PC-3 (cell line): ENCODE measurements at regions not wholly inside any gene's neighbourhood (a gene's known extent, or its start where the extent isn't known, plus 50 kb on each side); places are given as distances from the start of the nearest gene placed in this dataset.

Experiments used
- ATAC-seq: fragments of 200-7000 bp; cut with Tn5 transposase; 2 replicates; pipeline ENCODE4 v1.9.1; 2020; ENCODE audit warnings: mild to moderate bottlenecking, moderate library complexity
- BruUV-seq: library from RNA; stranded (reverse); fragments of 400-500 nt; replicated peaks from 2 replicates; lab custom pipeline; 2021; lab: Mats Ljungman, UMichigan
- CTCF ChIA-PET: fragments of 300-600 bp; sonication (Branson Sonifier 250); formaldehyde crosslinking; loops from one replicate; lab custom pipeline; 2022; ENCODE audit warnings: antibody characterized with exemption; lab: Charles Lee
- POLR2A ChIA-PET: fragments of 300-600 bp; sonication (Branson Sonifier 250); formaldehyde crosslinking; loops from one replicate; lab custom pipeline; 2022; ENCODE audit warnings: antibody characterized with exemption; ENCODE audit not compliant: unreplicated experiment; lab: Charles Lee
- DNase-seq: peaks from one replicate; pipeline ENCODE4 v3.0.0-alpha.2; 2015
- H2AFZ ChIP-seq: fragments of 300-600 bp; sonication (generic); 2 replicates; pipeline ENCODE4 v1.6.0; 2016; ENCODE audit warnings: antibody characterized with exemption, low read length
- H3F3A ChIP-seq: fragments of 300-600 bp; sonication (generic); one replicate; pipeline ENCODE4 v1.6.0; 2017; ENCODE audit warnings: antibody characterized with exemption, low read length, control low read depth, mild to moderate bottlenecking; ENCODE audit not compliant: unreplicated experiment
- H3K27ac ChIP-seq: fragments of 300-600 bp; sonication (generic); 2 replicates; pipeline ENCODE4 v1.5.1; 2016; ENCODE audit warnings: mild to moderate bottlenecking, low read length
- H3K27me3 ChIP-seq: fragments of 300-600 bp; sonication (generic); 2 replicates; pipeline ENCODE4 v1.6.1; 2016; ENCODE audit warnings: low read length, mixed read lengths
- H3K36me3 ChIP-seq: fragments of 300-600 bp; sonication (generic); 2 replicates; pipeline ENCODE4 v1.6.1; 2016; ENCODE audit warnings: low read depth, mixed run types, low read length, mixed read lengths
- H3K4me1 ChIP-seq: fragments of 300-600 bp; sonication (generic); 2 replicates; pipeline ENCODE4 v1.5.1; 2016; ENCODE audit warnings: low read length; ENCODE audit not compliant: insufficient read depth
- H3K4me2 ChIP-seq: fragments of 300-600 bp; sonication (generic); 2 replicates; pipeline ENCODE4 v1.6.0; 2016; ENCODE audit warnings: low read length
- H3K4me3 ChIP-seq: fragments of 300-600 bp; sonication (generic); 2 replicates; pipeline ENCODE4 v1.5.1; 2016; ENCODE audit warnings: mild to moderate bottlenecking, low read length, mixed read lengths
- H3K79me2 ChIP-seq: fragments of 300-600 bp; sonication (generic); 2 replicates; pipeline ENCODE4 v1.6.1; 2017; ENCODE audit warnings: low read length, mixed read lengths
- H3K9ac ChIP-seq: fragments of 300-600 bp; sonication (generic); 2 replicates; pipeline ENCODE4 v1.6.0; 2016; ENCODE audit warnings: mild to moderate bottlenecking, low read length
- H3K9me2 ChIP-seq: fragments of 300-600 bp; sonication (generic); replicated peaks from 2 replicates; pipeline ENCODE4 v1.6.1; 2016; ENCODE audit warnings: mixed run types, low read length, mixed read lengths
- H3K9me3 ChIP-seq: fragments of 300-600 bp; sonication (generic); 2 replicates; pipeline ENCODE4 v1.6.1; 2016; ENCODE audit warnings: low read length, mixed read lengths
- H4K20me1 ChIP-seq: fragments of 300-600 bp; sonication (generic); 2 replicates; pipeline ENCODE4 v1.6.1; 2016; ENCODE audit warnings: low read length, mixed read lengths
- CTCF ChIP-seq: fragments of 300-600 bp; sonication (generic); conservative IDR thresholded peaks from 2 replicates; pipeline ENCODE4 v1.5.1; 2017; ENCODE audit warnings: antibody characterized with exemption, low read depth, mild to moderate bottlenecking, low read length
- EZH2 ChIP-seq: fragments of 300-600 bp; sonication (generic); IDR thresholded peaks from one replicate; pipeline ENCODE4 v1.6.1; 2017; ENCODE audit warnings: antibody characterized with exemption, mild to moderate bottlenecking, low read length; ENCODE audit not compliant: unreplicated experiment
- EZH2phosphoT487 ChIP-seq: fragments of 300-600 bp; sonication (generic); IDR thresholded peaks from 2 replicates; pipeline ENCODE4 v1.6.1; 2018; ENCODE audit warnings: mild to moderate bottlenecking, antibody characterized with exemption, low read length, borderline replicate concordance
- intact Hi-C: fragments of 100-400 bp; cut with micrococcal nuclease; formaldehyde crosslinking; loops from 2 replicates; pipeline ENCODE4 v1.9.0; 2023

- H3K4me3 ChIP-seq: no peak overlapping the region
- H2AFZ ChIP-seq: no peak overlapping the region
- no peaks in the 10 kb centered on the region for H4K20me1 ChIP-seq
- H3K79me2 ChIP-seq: no peaks in the 10 kb centered on the region
- DNase-seq (no peak), ATAC-seq (no peak)
- no peak overlapping the region for H3K9ac ChIP-seq
- ChIA-PET POLR2A (no interaction called here), CTCF (no interaction called here)
- H3K4me1 ChIP-seq: no peaks in the 10 kb centered on the region
- no TSS peak for BruUV-seq
- H3K4me2 ChIP-seq: no peak overlapping the region
- no peaks in the 10 kb centered on the region for H3K36me3 ChIP-seq
- TF ChIP-seq EZH2phosphoT487 (no peak), EZH2 (no peak), CTCF (no peak)
- H3K27me3 ChIP-seq: no peaks in the 10 kb centered on the region
- no peaks in the 10 kb centered on the region for H3K9me3 ChIP-seq
- no peak overlapping the region for H3K27ac ChIP-seq
- H3F3A ChIP-seq: no peaks in the 10 kb centered on the region
- intact Hi-C loops: no loop called here
- H3K9me2 ChIP-seq: no peaks in the 10 kb centered on the region
Measured at GRCh38 chr2:16077601-16078000, 137.3 kb downstream of the MYCN start.

GRCh38 chr2:16076911-16077310 lies 136.6 kb downstream of the MYCN start:
- Histone ChIP-seq H3K27ac (no peak overlapping the region), H3K36me3 (no peaks in the 10 kb centered on the region), H4K20me1 (no peaks in the 10 kb centered on the region), H3K4me2 (no peak overlapping the region), H3K9ac (no peak overlapping the region), H3K4me1 (no peaks in the 10 kb centered on the region), H3K27me3 (no peaks in the 10 kb centered on the region), H3K4me3 (no peak overlapping the region), H2AFZ (no peak overlapping the region), H3K9me2 (no peaks in the 10 kb centered on the region), H3F3A (no peaks in the 10 kb centered on the region), H3K9me3 (no peaks in the 10 kb centered on the region), H3K79me2 (no peaks in the 10 kb centered on the region)
- no peak for ATAC-seq
- CTCF ChIA-PET: no interaction called here
- BruUV-seq: no TSS peak
- DNase-seq: no peak
- POLR2A ChIA-PET: no interaction called here
- TF ChIP-seq EZH2: no peak
- TF ChIP-seq EZH2phosphoT487: no peak
- TF ChIP-seq CTCF: no peak
- intact Hi-C loops: no loop called here

- H4K20me1 ChIP-seq: no peaks in the 10 kb centered on the region
- ATAC-seq (no peak), DNase-seq (no peak)
- no peaks in the 10 kb centered on the region for H3K9me2 ChIP-seq
- ChIA-PET POLR2A (no interaction called here), CTCF (no interaction called here)
- H3K9ac ChIP-seq: no peak overlapping the region
- H3K9me3 ChIP-seq: no peaks in the 10 kb centered on the region
- H3K4me1 ChIP-seq: no peaks in the 10 kb centered on the region
- intact Hi-C loops: no loop called here
- no peak overlapping the region for H3K27ac ChIP-seq
- no peak overlapping the region for H3K4me2 ChIP-seq
- TF ChIP-seq CTCF (no peak), EZH2phosphoT487 (no peak), EZH2 (no peak)
- H3K79me2 ChIP-seq: no peaks in the 10 kb centered on the region
- no peaks in the 10 kb centered on the region for H3K27me3 ChIP-seq
- no TSS peak for BruUV-seq
- H2AFZ ChIP-seq: no peak overlapping the region
- no peaks in the 10 kb centered on the region for H3F3A ChIP-seq
- no peak overlapping the region for H3K4me3 ChIP-seq
- H3K36me3 ChIP-seq: no peaks in the 10 kb centered on the region
Measured at GRCh38 chr2:16075045-16076012, 135.0 kb downstream of the MYCN start.
